Stimulated activated CD4-positive, alpha-beta T cell treated with anti-CD3 and anti-CD28 coated beads, Interleukin-12 subunit alpha, Interleukin-12 subunit beta, amount 100 ng/mL, for 48 hours (primary cell): ENCODE measurements at regions not wholly inside any gene's neighbourhood (a gene's known extent, or its start where the extent isn't known, plus 50 kb on each side); places are given as distances from the start of the nearest gene placed in this dataset.
"Not testable (repeated sequence)": the region's sequence is repeated elsewhere in the genome, so short reads cannot be mapped to it uniquely, and the experiment has no call there.

Source experiments
- DNase-seq, 3 donors: peaks; one replicate each; pipeline ENCODE4 v3.0.0-alpha.2; 2020; ENCODE audit warnings: low read depth in 2 of 3, low spot score in 1 of 3

- DNase-seq = no peak
These were observed 860.5 kb downstream of the SORCS1 start for GRCh38 chr10:106304056-106304455.

GRCh38 chr10:106302961-106303360 is 861.5 kb downstream of the SORCS1 start:
- DNase-seq = no peak

GRCh38 chr10:106301146-106301545 is 863.4 kb downstream of the SORCS1 start:
- DNase-seq = no peak

GRCh38 chr10:106296750-106297392 is 867.6 kb downstream of the SORCS1 start:
- no peak for DNase-seq

- no peak for DNase-seq
These were observed 879.5 kb downstream of the SORCS1 start for GRCh38 chr10:106284802-106285587.

GRCh38 chr10:106280896-106281460 is 883.5 kb downstream of the SORCS1 start:
- no peak for DNase-seq

DNA sequence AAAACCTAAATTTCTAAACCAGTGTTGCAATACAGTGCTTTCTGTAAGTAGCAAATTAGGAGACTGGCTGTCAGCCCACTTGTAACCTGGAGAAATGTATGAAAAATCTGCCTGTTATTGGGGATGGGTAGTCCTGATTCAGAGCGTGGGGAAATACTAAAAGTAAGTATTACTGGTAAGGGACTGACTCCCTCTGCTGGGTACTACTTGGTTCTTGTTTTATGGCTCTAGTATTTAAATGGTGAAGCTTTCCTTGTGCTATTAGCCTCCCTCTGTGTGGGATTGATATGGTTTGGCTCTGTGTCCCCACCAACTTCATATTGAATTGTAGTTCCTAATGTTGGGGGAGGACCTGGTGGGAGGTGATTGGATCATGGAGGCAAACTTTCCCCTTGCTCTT is 886.1 kb downstream of the SORCS1 start:
- DNase-seq = no peak

GRCh38 chr10:106271237-106271636 is 893.3 kb downstream of the SORCS1 start:
- no peak for DNase-seq

- no peak for DNase-seq
These were observed 896.5 kb downstream of the SORCS1 start for GRCh38 chr10:106268000-106268399.

GRCh38 chr10:106267591-106267990 is 896.9 kb downstream of the SORCS1 start:
- no peak for DNase-seq

DNA sequence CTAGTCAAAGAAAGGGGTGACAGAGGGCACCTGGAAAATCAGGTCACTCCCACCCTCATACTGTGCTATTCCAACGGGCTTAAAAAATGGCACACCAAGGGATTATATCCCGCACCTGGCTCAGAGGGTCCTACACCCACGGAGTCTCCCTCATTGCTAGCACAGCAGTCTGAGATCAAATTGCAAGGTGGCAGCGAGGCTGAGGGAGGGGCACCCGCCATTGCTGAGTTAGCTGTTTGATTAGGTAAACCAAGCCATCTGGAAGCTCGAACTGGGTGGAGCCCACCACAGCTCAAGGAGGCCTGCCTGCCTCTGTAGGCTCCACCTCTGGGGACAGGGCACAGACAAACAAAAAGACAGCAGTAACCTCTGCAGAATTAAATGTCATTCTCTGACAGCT is 907.1 kb downstream of the SORCS1 start:
- not testable (repeated sequence) for DNase-seq

DNA sequence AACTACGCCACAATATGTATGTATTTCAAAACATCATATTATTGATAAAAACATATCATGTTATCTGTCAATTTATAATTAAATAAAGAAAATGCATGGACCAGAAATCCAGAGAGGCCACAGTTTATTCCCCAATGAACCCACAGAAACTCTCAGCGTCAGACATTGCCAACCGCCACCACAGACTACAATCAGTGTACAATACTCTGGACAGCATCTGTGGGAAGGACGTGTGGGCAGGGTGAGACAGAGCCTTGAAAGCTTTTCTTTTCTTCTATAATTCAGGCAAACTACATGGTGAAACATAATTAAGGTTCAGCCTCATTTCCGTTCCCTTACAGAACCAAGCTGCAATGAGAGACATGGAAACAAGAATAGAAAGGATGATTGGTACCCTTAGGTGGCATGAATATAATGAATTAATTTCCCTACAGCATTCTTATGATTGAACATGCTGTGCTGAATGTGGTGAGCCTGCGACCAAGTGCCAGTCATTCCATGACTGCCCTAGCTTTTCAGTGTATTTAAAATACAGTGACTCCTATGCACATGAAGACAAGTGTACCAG is 909.3 kb downstream of the SORCS1 start:
- DNase-seq = no peak

DNA sequence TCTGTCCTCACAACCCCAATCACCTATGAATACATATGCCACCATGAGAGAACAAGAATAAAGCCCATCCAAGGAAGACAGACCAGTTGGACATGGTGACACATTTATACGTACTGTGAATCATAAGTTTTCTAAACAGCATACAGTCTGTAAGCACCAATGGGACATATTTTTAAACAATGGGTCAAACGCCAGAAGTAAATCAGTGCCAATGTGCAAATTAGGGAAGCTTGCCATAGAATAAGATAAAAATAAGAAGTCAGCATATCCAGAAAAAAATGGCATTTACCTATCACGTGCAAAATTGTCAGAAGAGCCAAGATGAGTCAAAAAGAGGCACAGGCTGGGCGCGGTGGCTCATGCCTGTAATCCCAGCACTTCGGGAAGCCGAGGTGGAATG is 910.4 kb downstream of the SORCS1 start:
- DNase-seq = no peak

GRCh38 chr10:106252541-106252940 is 912.0 kb downstream of the SORCS1 start:
- no peak for DNase-seq

- DNase-seq = no peak
These were observed 912.9 kb downstream of the SORCS1 start for GRCh38 chr10:106251573-106251972.

- no peak for DNase-seq
These were observed 922.2 kb downstream of the SORCS1 start for GRCh38 chr10:106242301-106242700.

GRCh38 chr10:106226828-106227227 is 937.7 kb downstream of the SORCS1 start:
- no peak for DNase-seq

DNA sequence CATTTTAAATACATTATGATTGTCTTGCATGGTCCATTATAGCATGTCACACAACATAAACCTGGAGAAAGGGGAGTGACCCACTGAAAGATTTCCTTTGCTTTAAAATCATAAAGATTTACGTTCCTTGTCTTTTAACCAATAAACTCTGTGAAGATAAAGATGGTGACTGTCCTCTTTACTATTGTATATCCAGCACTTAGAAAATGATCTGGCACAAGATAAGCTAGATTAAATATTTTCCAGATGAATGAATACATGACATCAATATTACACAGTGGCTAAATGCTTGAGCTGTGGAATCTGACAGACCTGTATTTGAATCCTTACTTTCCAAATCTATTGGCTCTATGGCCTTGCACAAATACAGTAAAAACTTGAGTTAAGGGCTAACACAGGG is 938.4 kb downstream of the SORCS1 start:
- DNase-seq = no peak

DNA sequence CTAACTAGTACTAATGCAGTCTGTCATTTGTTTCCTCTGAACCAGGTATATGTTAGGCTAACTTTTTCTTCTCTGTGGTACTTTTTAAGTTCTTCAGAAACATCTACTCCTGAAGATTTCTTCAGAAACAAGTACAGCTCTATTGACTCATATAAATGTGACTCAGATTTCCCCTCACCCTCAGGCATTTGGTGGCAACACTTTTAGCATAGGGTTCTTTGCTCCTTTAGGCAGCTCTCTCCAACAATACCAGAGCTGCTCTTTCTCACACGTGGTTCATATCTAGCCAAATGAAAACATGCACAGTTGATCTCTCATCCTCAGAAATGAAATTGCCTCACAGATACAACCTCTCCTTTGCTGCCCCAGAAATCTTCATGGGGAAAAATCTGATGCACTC is 939.8 kb downstream of the SORCS1 start:
- DNase-seq = no peak

DNA sequence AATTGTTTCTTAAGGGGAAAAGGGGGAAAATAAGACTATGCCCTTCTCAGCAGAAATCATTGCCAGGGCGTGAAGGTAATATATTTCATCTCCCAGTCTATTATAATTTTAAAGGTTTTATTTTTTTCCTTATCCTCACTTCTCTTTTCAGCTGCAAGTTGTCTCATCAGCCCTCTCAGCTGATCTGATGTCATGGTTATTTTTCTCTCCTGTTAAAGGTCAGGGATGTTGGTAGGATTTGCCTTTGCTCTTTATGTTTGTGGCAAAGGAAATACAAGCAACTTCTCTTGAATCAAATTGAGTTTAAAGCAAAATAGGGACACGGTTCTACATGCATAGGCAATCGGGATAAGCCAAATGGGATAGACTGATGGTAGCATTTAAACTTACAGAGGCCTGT is 946.9 kb downstream of the SORCS1 start:
- DNase-seq = no peak

DNA sequence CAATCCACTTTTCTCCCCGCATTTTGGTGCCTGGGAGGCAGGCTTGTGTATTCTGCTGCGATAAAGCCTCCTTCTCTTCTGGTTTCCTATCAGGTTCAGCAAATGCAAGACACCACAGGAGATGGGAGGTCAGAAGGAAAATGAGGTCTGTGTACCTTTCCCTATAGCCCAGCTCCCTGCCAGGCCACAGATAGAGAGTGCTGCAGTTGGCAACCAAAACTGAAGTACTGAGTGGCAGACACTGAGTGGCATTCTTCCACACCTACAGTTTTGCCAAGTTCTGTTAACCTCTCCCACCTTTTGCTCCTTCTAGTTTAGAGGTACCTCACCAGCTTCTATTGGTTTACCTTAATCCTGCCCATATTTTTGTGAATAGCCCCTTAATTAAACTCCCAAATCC is 948.4 kb downstream of the SORCS1 start:
- DNase-seq = no peak

DNA sequence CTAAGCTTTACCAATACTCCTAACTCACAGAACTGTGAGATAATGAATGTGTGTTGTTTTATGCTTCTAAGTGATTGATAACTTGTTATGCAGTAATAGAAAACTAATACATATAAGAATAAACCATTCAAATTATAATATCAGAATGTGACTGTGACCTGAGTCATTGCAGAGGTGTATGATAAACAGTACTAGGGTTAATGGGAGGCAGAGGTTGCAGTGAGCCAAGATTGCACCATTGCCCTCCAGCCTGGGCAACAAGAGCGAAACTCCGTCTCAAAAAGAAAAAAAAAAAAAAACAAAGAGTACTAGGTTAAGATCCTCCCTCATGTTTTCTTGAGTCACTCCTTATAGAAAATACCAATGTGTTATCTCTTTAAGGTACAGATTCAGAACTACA is 950.3 kb downstream of the SORCS1 start:
- DNase-seq = no peak
